Esophagus muscularis mucosa (tissue), 4 donors: ENCODE measurements at regions not wholly inside any gene's neighbourhood (a gene's known extent, or its start where the extent isn't known, plus 50 kb on each side); places are given as distances from the start of the nearest gene placed in this dataset.

Experiments
- EP300 ChIP-seq: sonication (generic); formaldehyde crosslinking; IDR thresholded peaks from one replicate; pipeline ENCODE4 v1.6.1; 2017; ENCODE audit warnings: antibody characterized with exemption
- POLR2A ChIP-seq: fragments of 450-650 bp; IDR thresholded peaks from one replicate; pipeline ENCODE4 v1.6.1; 2017; ENCODE audit warnings: antibody characterized with exemption, moderate library complexity, mild to moderate bottlenecking, low read depth
- TF ChIP-seq, protein P1 (sequence below), 3 experiments: fragments of 200-600 bp in 2 of 3; fragments of 450-650 bp in 1 of 3; sonication (generic) in 2 of 3; IDR thresholded peaks; one replicate each; pipeline ENCODE4 v1.5.1; 2017 to 2019; ENCODE audit warnings: antibody characterized with exemption in 3 of 3, mild to moderate bottlenecking in 2 of 3, moderate library complexity in 1 of 3

DNA sequence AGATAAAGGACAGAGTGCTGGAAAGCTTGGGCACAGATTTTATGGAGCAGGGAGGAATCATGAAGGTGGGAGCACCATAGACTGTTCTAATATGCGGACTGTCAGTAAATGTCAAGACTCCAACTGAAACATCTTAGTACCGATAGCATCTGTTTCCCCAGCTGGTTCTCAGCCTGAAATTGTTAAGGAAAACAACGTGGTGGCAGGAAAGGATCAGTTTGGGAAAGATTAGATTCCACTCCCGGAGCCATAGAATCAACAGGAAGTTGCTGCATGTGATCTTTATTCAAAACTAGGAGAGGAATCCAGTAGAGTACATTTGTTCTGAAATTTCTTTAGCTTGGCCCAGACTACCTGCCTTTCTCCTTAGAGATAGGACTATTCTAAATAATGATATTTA, 559.1 kb downstream of the CSNK1G3 start:
- TF ChIP-seq POLR2A (no peak), EP300 (no peak)
- TF ChIP-seq, protein P1, sequence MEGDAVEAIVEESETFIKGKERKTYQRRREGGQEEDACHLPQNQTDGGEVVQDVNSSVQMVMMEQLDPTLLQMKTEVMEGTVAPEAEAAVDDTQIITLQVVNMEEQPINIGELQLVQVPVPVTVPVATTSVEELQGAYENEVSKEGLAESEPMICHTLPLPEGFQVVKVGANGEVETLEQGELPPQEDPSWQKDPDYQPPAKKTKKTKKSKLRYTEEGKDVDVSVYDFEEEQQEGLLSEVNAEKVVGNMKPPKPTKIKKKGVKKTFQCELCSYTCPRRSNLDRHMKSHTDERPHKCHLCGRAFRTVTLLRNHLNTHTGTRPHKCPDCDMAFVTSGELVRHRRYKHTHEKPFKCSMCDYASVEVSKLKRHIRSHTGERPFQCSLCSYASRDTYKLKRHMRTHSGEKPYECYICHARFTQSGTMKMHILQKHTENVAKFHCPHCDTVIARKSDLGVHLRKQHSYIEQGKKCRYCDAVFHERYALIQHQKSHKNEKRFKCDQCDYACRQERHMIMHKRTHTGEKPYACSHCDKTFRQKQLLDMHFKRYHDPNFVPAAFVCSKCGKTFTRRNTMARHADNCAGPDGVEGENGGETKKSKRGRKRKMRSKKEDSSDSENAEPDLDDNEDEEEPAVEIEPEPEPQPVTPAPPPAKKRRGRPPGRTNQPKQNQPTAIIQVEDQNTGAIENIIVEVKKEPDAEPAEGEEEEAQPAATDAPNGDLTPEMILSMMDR (IDR thresholded peaks at IDR 0.05), result no peak
